ENCODE measurements at regions not wholly inside any gene's neighbourhood (a gene's known extent, or its start where the extent isn't known, plus 50 kb on each side); places are given as distances from the start of the nearest gene placed in this dataset.
"Not testable (repeated sequence)": the region's sequence is repeated elsewhere in the genome, so short reads cannot be mapped to it uniquely, and the experiment has no call there.

- Histone ChIP-seq H3K4me1 (ENCODE audit: control insufficient read depth, insufficient read depth, low read length) (no peaks in the 10 kb centered on the region), H3K36me3 (ENCODE audit: control insufficient read depth, insufficient read depth, low read length) (no peaks in the 10 kb centered on the region), H3K27ac (ENCODE audit: low read depth, low read length) (peak overlapping the region; percentile 91), H3K4me3 (ENCODE audit: low read depth, low read length) (peak overlapping the region; percentile 75), H3K27me3 (ENCODE audit: control insufficient read depth, insufficient read depth, low read length) (no peaks in the 10 kb centered on the region), H3K9me3 (ENCODE audit: control insufficient read depth, insufficient read depth, low read length) (peaks cover 5% of the 10 kb centered on the region)
- WGBS (ENCODE audit: insufficient coverage) = 0% methylated on average over 47 of the region's 58 CpGs
- peak; percentile 77 to 97 (median 82) for DNase-seq (ENCODE audit: low read depth in 4 of 6, low spot score in 6 of 6)
Observed at GRCh38 chr6:27019651-27020552, 227.6 kb upstream of the PRSS16 start.

- no peak for DNase-seq (ENCODE audit: low read depth in 4 of 6, low spot score in 6 of 6)
- 69% methylated on average over 6 of the region's 9 CpGs for WGBS (ENCODE audit: insufficient coverage)
- Histone ChIP-seq H3K4me1 (ENCODE audit: control insufficient read depth, insufficient read depth, low read length) (no peaks in the 10 kb centered on the region), H3K36me3 (ENCODE audit: control insufficient read depth, insufficient read depth, low read length) (no peaks in the 10 kb centered on the region), H3K27me3 (ENCODE audit: control insufficient read depth, insufficient read depth, low read length) (no peaks in the 10 kb centered on the region), H3K4me3 (ENCODE audit: low read depth, low read length) (peak overlapping the region; percentile 75), H3K27ac (ENCODE audit: low read depth, low read length) (peak overlapping the region; percentile 91), H3K9me3 (ENCODE audit: control insufficient read depth, insufficient read depth, low read length) (peaks cover 5% of the 10 kb centered on the region)
Observed at GRCh38 chr6:27020553-27020880, 227.0 kb upstream of the PRSS16 start.

- WGBS (ENCODE audit: insufficient coverage) = 100% methylated on average over 2 of the region's 4 CpGs
- peaks cover 2% of the 10 kb centered on the region for H3K9me3 ChIP-seq (ENCODE audit: control insufficient read depth, insufficient read depth, low read length)
- no peaks in the 10 kb centered on the region for H3K4me1 ChIP-seq (ENCODE audit: control insufficient read depth, insufficient read depth, low read length)
- H3K36me3 ChIP-seq (ENCODE audit: control insufficient read depth, insufficient read depth, low read length) = no peaks in the 10 kb centered on the region
- no peak overlapping the region for H3K27ac ChIP-seq (ENCODE audit: low read depth, low read length)
- no peak overlapping the region for H3K4me3 ChIP-seq (ENCODE audit: low read depth, low read length)
- DNase-seq (ENCODE audit: low read depth in 4 of 6, low spot score in 6 of 6) = no peak
- no peaks in the 10 kb centered on the region for H3K27me3 ChIP-seq (ENCODE audit: control insufficient read depth, insufficient read depth, low read length)
Observed at GRCh38 chr6:27023664-27024063, 223.8 kb upstream of the PRSS16 start.

GRCh38 chr6:27025351-27025750 is 222.2 kb upstream of the PRSS16 start:
- Histone ChIP-seq H3K4me1 (ENCODE audit: control insufficient read depth, insufficient read depth, low read length) (no peaks in the 10 kb centered on the region), H3K9me3 (ENCODE audit: control insufficient read depth, insufficient read depth, low read length) (peaks cover 2% of the 10 kb centered on the region), H3K27me3 (ENCODE audit: control insufficient read depth, insufficient read depth, low read length) (no peaks in the 10 kb centered on the region), H3K4me3 (ENCODE audit: low read depth, low read length) (no peak overlapping the region), H3K27ac (ENCODE audit: low read depth, low read length) (no peak overlapping the region), H3K36me3 (ENCODE audit: control insufficient read depth, insufficient read depth, low read length) (no peaks in the 10 kb centered on the region)
- no peak for DNase-seq (ENCODE audit: low read depth in 4 of 6, low spot score in 6 of 6)
- no CpG with 5 or more reads among the region's 1 CpG for WGBS (ENCODE audit: insufficient coverage)

GRCh38 chr6:27026361-27026760 is 221.1 kb upstream of the PRSS16 start:
- H3K4me1 ChIP-seq (ENCODE audit: control insufficient read depth, insufficient read depth, low read length) = no peaks in the 10 kb centered on the region
- no peak overlapping the region for H3K4me3 ChIP-seq (ENCODE audit: low read depth, low read length)
- WGBS (ENCODE audit: insufficient coverage) = no CpG with 5 or more reads among the region's 1 CpG
- H3K36me3 ChIP-seq (ENCODE audit: control insufficient read depth, insufficient read depth, low read length) = no peaks in the 10 kb centered on the region
- peaks cover 2% of the 10 kb centered on the region for H3K9me3 ChIP-seq (ENCODE audit: control insufficient read depth, insufficient read depth, low read length)
- DNase-seq (ENCODE audit: low read depth in 4 of 6, low spot score in 6 of 6) = no peak
- no peaks in the 10 kb centered on the region for H3K27me3 ChIP-seq (ENCODE audit: control insufficient read depth, insufficient read depth, low read length)
- no peak overlapping the region for H3K27ac ChIP-seq (ENCODE audit: low read depth, low read length)

GRCh38 chr6:27031302-27031701 is 216.2 kb upstream of the PRSS16 start:
- Histone ChIP-seq H3K27me3 (ENCODE audit: control insufficient read depth, insufficient read depth, low read length) (no peaks in the 10 kb centered on the region), H3K9me3 (ENCODE audit: control insufficient read depth, insufficient read depth, low read length) (peaks cover 2% of the 10 kb centered on the region), H3K36me3 (ENCODE audit: control insufficient read depth, insufficient read depth, low read length) (no peaks in the 10 kb centered on the region), H3K4me3 (ENCODE audit: low read depth, low read length) (no peak overlapping the region), H3K27ac (ENCODE audit: low read depth, low read length) (no peak overlapping the region), H3K4me1 (ENCODE audit: control insufficient read depth, insufficient read depth, low read length) (no peaks in the 10 kb centered on the region)
- 100% methylated on average over 1 of the region's 1 CpG for WGBS (ENCODE audit: insufficient coverage)
- no peak for DNase-seq (ENCODE audit: low read depth in 4 of 6, low spot score in 6 of 6)

- Histone ChIP-seq H3K4me3 (ENCODE audit: low read depth, low read length) (no peak overlapping the region), H3K9me3 (ENCODE audit: control insufficient read depth, insufficient read depth, low read length) (no peaks in the 10 kb centered on the region), H3K4me1 (ENCODE audit: control insufficient read depth, insufficient read depth, low read length) (no peaks in the 10 kb centered on the region), H3K27ac (ENCODE audit: low read depth, low read length) (no peak overlapping the region), H3K27me3 (ENCODE audit: control insufficient read depth, insufficient read depth, low read length) (peaks cover 4% of the 10 kb centered on the region), H3K36me3 (ENCODE audit: control insufficient read depth, insufficient read depth, low read length) (no peaks in the 10 kb centered on the region)
- DNase-seq (ENCODE audit: low read depth in 4 of 6, low spot score in 6 of 6) = no peak
Observed at GRCh38 chr6:27038498-27038897, 209.0 kb upstream of the PRSS16 start.

GRCh38 chr6:27040244-27041042 is 207.1 kb upstream of the PRSS16 start:
- no peaks in the 10 kb centered on the region for H3K4me1 ChIP-seq (ENCODE audit: control insufficient read depth, insufficient read depth, low read length)
- 78% methylated on average over 3 of the region's 7 CpGs for WGBS (ENCODE audit: insufficient coverage)
- no peak overlapping the region for H3K27ac ChIP-seq (ENCODE audit: low read depth, low read length)
- H3K36me3 ChIP-seq (ENCODE audit: control insufficient read depth, insufficient read depth, low read length) = no peaks in the 10 kb centered on the region
- DNase-seq (ENCODE audit: low read depth in 4 of 6, low spot score in 6 of 6) = peak in 1 of 6 donors; percentile 12
- no peaks in the 10 kb centered on the region for H3K9me3 ChIP-seq (ENCODE audit: control insufficient read depth, insufficient read depth, low read length)
- H3K4me3 ChIP-seq (ENCODE audit: low read depth, low read length) = no peak overlapping the region
- peaks cover 4% of the 10 kb centered on the region for H3K27me3 ChIP-seq (ENCODE audit: control insufficient read depth, insufficient read depth, low read length)

- no peak for DNase-seq (ENCODE audit: low read depth in 4 of 6, low spot score in 6 of 6)
- no peaks in the 10 kb centered on the region for H3K9me3 ChIP-seq (ENCODE audit: control insufficient read depth, insufficient read depth, low read length)
- no peak overlapping the region for H3K4me3 ChIP-seq (ENCODE audit: low read depth, low read length)
- no CpG with 5 or more reads among the region's 2 CpGs for WGBS (ENCODE audit: insufficient coverage)
- no peaks in the 10 kb centered on the region for H3K4me1 ChIP-seq (ENCODE audit: control insufficient read depth, insufficient read depth, low read length)
- H3K27ac ChIP-seq (ENCODE audit: low read depth, low read length) = no peak overlapping the region
- H3K36me3 ChIP-seq (ENCODE audit: control insufficient read depth, insufficient read depth, low read length) = no peaks in the 10 kb centered on the region
- H3K27me3 ChIP-seq (ENCODE audit: control insufficient read depth, insufficient read depth, low read length) = peaks cover 4% of the 10 kb centered on the region
Observed at GRCh38 chr6:27043244-27043643, 204.3 kb upstream of the PRSS16 start.

GRCh38 chr6:27045131-27045530 is 202.4 kb upstream of the PRSS16 start:
- not testable (repeated sequence) for H3K27me3 ChIP-seq (ENCODE audit: control insufficient read depth, insufficient read depth, low read length); H3K9me3 ChIP-seq (ENCODE audit: control insufficient read depth, insufficient read depth, low read length); H3K36me3 ChIP-seq (ENCODE audit: control insufficient read depth, insufficient read depth, low read length); H3K4me3 ChIP-seq (ENCODE audit: low read depth, low read length); H3K27ac ChIP-seq (ENCODE audit: low read depth, low read length); H3K4me1 ChIP-seq (ENCODE audit: control insufficient read depth, insufficient read depth, low read length); DNase-seq (ENCODE audit: low read depth in 4 of 6, low spot score in 6 of 6)
- WGBS (ENCODE audit: insufficient coverage) = 97% methylated on average over 26 of the region's 26 CpGs

All from spinal cord (tissue), 9 donors.